ENCODE measurements at regions not wholly inside any gene's neighbourhood (a gene's known extent, or its start where the extent isn't known, plus 50 kb on each side); places are given as distances from the start of the nearest gene placed in this dataset.
"Not testable (repeated sequence)": the region's sequence is repeated elsewhere in the genome, so short reads cannot be mapped to it uniquely, and the experiment has no call there.

DNA sequence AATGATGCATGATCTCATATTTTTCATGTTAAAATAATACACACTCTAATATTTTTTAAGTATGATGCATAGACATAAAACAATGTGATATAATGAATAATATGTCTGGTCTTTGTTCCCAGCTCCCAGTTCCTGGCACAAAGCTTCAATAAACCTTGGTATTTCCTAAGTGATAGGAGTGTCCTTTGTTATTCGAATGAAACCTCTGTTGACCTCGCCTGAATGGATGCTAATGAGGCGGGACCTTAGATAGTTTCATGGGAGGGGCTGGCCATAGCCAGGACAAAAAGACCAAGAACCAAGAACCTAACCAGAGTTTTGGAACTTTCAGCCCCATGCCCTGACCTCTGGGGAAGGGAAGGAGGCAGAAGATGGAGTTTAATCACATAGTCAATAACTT is 257.7 kb upstream of the COPS8 start:
- Mint-ChIP-seq H3K27me3 (ENCODE audit: low read depth) (no peaks in the 10 kb centered on the region), H3K4me1 (ENCODE audit: low read depth) (no peaks in the 10 kb centered on the region), H3K27ac (no peak overlapping the region), H3K4me3 (no peak overlapping the region), H3K9me3 (no peaks in the 10 kb centered on the region), H3K36me3 (ENCODE audit: insufficient read depth in 2 of 2) (no peaks in the 10 kb centered on the region)
- no peak for DNase-seq
- ATAC-seq (replicated peaks in 1 of 2) = no peak

DNA sequence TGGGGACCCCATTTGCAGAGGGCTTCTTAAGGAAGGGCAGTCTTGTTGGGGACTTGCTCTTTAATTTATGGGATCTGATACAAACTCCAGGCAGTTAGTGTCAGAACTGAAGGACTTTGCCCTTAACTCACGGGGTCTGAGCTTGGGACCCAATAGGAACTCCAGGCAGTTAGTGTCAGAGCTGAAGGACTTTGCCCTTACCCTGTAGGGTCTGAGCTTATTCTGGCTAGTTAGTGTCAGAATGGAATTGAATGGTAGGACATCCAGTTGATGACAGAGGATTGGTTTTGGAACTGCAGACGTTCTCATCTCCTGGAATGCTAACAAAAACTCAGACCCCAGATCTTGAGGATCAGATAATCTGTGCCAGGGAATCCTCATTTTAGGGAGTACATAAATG is 256.9 kb upstream of the COPS8 start:
- DNase-seq = no peak
- ATAC-seq (replicated peaks in 1 of 2) = no peak
- Mint-ChIP-seq H3K4me3 (no peak overlapping the region), H3K27me3 (ENCODE audit: low read depth) (no peaks in the 10 kb centered on the region), H3K4me1 (ENCODE audit: low read depth) (no peaks in the 10 kb centered on the region), H3K36me3 (ENCODE audit: insufficient read depth in 2 of 2) (no peaks in the 10 kb centered on the region), H3K27ac (no peak overlapping the region), H3K9me3 (no peaks in the 10 kb centered on the region)

DNA sequence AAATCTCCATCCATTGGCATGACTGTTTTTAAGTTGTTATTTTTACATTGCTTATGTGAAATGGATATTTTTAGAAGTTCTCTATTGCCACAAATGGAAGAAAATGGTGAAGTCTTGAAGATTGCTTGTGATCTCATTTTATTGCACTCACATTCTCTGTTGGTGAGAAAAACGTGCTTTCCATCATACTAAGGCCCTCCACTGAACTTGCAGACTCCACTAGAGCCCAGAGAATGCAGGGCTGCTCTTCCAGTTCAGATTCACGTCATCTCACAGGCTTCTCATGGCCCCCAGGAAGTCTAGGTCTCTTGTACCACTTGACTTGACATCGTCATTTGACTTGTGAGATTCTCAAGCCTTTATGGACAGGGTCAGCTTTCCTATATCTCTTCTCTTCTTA is 254.8 kb upstream of the COPS8 start:
- H3K27me3 Mint-ChIP-seq (ENCODE audit: low read depth) = no peaks in the 10 kb centered on the region
- H3K4me3 Mint-ChIP-seq = no peak overlapping the region
- no peaks in the 10 kb centered on the region for H3K36me3 Mint-ChIP-seq (ENCODE audit: insufficient read depth in 2 of 2)
- no peak overlapping the region for H3K27ac Mint-ChIP-seq
- no peak for DNase-seq
- no peaks in the 10 kb centered on the region for H3K9me3 Mint-ChIP-seq
- H3K4me1 Mint-ChIP-seq (ENCODE audit: low read depth) = no peaks in the 10 kb centered on the region
- ATAC-seq (replicated peaks in 1 of 2) = no peak

DNA sequence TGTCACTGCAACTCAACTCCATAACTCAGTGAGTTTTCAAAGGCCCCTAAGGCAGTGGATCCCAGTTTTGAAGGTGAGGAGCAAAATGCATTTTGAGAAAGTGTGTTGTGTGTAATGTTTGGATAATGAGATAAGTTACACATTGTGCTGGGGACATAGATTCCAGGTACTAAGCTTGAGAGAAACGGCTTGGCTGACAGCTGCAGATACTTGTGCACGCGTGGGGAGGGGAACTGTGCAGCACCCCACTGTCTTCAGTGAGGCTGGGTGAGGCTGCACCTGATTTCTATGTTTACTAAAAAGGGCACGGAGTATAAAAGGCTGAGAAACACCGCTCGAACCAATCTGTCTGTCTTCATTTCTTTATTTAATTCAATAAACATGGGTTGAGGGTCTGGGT is 254.0 kb upstream of the COPS8 start:
- no peak for DNase-seq
- H3K4me1 Mint-ChIP-seq (ENCODE audit: low read depth) = no peaks in the 10 kb centered on the region
- no peak overlapping the region for H3K27ac Mint-ChIP-seq
- H3K27me3 Mint-ChIP-seq (ENCODE audit: low read depth) = no peaks in the 10 kb centered on the region
- no peak overlapping the region for H3K4me3 Mint-ChIP-seq
- no peaks in the 10 kb centered on the region for H3K36me3 Mint-ChIP-seq (ENCODE audit: insufficient read depth in 2 of 2)
- H3K9me3 Mint-ChIP-seq = no peaks in the 10 kb centered on the region
- no peak for ATAC-seq (replicated peaks in 1 of 2)

DNA sequence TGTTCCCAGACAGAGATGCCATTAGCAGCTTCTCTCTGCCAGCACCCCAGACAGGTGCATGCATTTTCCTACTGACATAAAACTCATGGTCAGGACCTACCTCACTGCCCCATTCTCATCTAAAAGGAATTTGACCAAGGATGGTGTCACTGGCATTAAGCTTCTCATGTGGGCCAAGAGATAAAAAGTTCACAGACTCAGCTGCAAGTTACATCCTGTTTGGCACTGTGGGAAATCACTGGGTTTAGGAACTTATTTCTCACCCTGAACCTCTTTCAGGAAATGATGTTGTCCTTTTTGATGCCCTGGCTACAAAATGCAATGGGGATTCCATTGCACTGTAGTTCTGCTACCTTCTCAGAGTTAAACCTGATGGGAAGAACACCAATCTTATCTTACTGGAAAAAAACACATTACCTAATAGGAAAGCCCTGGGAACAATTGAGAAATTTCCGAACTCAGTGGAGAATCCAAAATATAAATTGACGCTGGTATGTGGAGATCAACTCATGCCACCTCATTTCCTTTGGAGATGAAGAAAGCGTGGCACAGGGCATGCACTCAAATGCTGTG is 252.1 kb upstream of the COPS8 start:
- Mint-ChIP-seq H3K9me3 (peaks cover 0 to 2% of the 10 kb centered on the region in 2 donors), H3K36me3 (ENCODE audit: insufficient read depth in 2 of 2) (no peaks in the 10 kb centered on the region), H3K27ac (no peak overlapping the region), H3K4me3 (no peak overlapping the region), H3K27me3 (ENCODE audit: low read depth) (no peaks in the 10 kb centered on the region), H3K4me1 (ENCODE audit: low read depth) (no peaks in the 10 kb centered on the region)
- ATAC-seq (replicated peaks in 1 of 2) (no peak), DNase-seq (no peak)

DNA sequence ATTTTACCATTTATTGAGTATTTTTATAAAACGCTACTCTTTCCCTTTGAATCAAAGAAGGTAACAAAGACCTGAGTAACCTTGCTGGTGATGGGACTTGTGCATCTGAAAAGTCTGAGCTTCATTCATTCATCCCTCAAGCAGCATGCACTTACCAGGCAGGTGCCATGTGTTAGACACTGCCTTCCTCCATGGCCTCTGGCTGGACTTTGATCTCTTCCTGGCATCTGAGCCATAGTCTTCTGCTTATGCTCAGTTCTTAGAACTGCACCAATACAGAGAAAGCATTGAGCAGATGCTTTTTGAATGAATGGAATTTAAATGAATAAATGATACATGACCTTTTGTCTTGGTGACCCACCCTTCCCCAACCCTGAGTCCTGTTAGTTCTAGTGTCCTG is 251.4 kb upstream of the COPS8 start:
- Mint-ChIP-seq H3K4me3 (no peak overlapping the region), H3K36me3 (ENCODE audit: insufficient read depth in 2 of 2) (no peaks in the 10 kb centered on the region), H3K27me3 (ENCODE audit: low read depth) (no peaks in the 10 kb centered on the region), H3K27ac (no peak overlapping the region), H3K9me3 (peaks cover 0 to 2% of the 10 kb centered on the region in 2 donors), H3K4me1 (ENCODE audit: low read depth) (no peaks in the 10 kb centered on the region)
- no peak for DNase-seq
- no peak for ATAC-seq (replicated peaks in 1 of 2)

DNA sequence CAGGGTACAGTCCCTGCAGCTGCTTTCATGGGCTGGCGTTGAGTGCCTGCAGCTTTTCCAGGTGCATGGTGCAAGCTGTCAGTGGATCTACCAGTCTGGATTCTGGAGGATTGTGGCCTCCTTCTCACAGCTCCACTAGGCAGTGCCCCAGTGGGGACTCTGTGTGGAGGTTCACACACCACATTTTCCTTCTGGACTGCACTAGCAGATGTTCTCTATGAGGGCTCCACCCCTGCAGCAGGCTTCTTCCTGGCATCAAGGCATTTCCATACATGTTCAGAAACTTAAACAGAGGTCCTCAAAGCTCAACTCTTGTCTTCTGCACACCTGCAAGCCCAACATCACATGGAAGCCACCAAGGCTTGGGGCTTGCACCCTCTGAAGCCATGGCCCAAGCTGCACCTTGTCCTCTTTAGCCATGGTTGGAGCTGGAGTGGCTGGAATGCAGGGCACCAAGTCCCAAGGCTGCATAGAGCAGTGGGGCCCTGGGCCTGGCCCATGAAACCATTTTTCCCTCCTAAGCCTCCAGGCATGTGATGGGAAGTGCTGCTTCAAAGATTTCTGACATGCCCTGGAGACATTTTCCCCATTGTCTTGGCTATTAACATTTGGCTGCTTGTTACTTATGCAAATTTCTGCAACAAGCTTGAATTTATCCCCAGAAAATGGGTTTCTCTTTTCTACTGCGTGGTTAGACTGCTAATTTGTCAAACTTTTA is 250.2 kb upstream of the COPS8 start:
- no peak overlapping the region for H3K27ac Mint-ChIP-seq
- ATAC-seq (replicated peaks in 1 of 2) = no peak
- DNase-seq = no peak
- peaks cover 0 to 2% of the 10 kb centered on the region in 2 donors for H3K9me3 Mint-ChIP-seq
- H3K4me3 Mint-ChIP-seq = no peak overlapping the region
- no peaks in the 10 kb centered on the region for H3K36me3 Mint-ChIP-seq (ENCODE audit: insufficient read depth in 2 of 2)
- H3K4me1 Mint-ChIP-seq (ENCODE audit: low read depth) = no peaks in the 10 kb centered on the region
- no peaks in the 10 kb centered on the region for H3K27me3 Mint-ChIP-seq (ENCODE audit: low read depth)

DNA sequence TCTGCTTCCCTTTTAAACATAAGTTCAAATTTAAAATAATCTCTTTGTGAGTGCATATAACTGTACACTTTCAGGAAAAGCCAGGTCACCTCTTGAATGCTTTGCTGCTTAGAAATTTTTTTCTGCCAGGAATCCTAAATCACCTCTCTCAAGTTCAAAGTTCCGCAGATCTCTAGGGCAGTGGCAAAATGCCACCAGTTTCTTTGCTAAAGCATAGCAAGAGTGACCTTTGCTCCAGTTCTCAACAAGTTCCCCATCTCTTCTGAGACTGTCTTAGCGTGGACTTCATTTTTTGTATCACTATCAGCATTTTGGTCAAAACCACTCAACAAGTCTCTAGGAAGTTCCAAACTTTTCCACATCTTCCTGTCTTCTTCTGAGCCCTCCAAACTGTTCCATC is 249.7 kb upstream of the COPS8 start:
- not testable (repeated sequence) for H3K9me3 Mint-ChIP-seq; H3K27me3 Mint-ChIP-seq (ENCODE audit: low read depth); DNase-seq; H3K27ac Mint-ChIP-seq; H3K4me3 Mint-ChIP-seq; H3K36me3 Mint-ChIP-seq (ENCODE audit: insufficient read depth in 2 of 2); H3K4me1 Mint-ChIP-seq (ENCODE audit: low read depth); ATAC-seq (replicated peaks in 1 of 2)

DNA sequence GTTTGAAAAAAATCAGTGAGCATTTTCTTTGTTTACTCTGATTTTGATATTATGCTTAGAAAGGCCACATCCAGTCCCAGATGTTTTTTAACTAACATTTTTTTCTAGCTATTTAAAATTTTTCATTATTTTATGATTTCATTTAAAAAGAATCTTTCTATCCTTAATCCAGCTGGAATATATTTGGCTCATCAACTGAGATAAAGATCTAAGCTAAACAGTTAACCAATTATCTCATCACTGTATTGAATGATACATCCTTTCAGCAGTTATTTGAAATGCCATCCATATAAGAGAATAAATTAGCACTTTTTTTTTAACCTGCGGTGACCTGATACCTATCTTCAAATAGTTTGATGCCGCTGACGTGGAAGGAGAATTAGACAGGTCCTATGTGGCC is 245.5 kb upstream of the COPS8 start:
- H3K4me1 Mint-ChIP-seq (ENCODE audit: low read depth) = no peaks in the 10 kb centered on the region
- no peaks in the 10 kb centered on the region for H3K27me3 Mint-ChIP-seq (ENCODE audit: low read depth)
- H3K9me3 Mint-ChIP-seq = peaks cover 0 to 2% of the 10 kb centered on the region in 2 donors
- DNase-seq (no peak), ATAC-seq (replicated peaks in 1 of 2) (no peak)
- no peaks in the 10 kb centered on the region for H3K36me3 Mint-ChIP-seq (ENCODE audit: insufficient read depth in 2 of 2)
- H3K27ac Mint-ChIP-seq = no peak overlapping the region
- no peak overlapping the region for H3K4me3 Mint-ChIP-seq

DNA sequence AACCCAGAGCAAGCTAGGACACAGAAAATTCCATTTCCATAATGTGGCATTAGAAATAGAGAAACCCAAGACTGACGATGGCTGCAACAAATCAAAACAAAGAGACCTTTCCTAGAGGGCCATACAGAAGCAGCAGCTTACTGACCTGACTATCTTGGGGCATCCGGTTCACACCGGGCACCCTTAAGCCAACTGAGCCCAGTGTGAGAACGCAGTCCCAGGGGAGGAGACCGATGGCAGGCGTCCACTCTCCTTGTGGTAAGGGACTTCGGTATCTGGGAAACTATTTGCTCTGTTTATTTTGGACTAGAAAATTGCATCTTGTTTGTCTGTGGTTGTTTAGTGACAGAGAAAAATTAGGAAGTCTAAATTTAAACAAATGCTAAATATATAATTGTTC is 244.8 kb upstream of the COPS8 start:
- Mint-ChIP-seq H3K4me3 (no peak overlapping the region), H3K36me3 (ENCODE audit: insufficient read depth in 2 of 2) (no peaks in the 10 kb centered on the region), H3K9me3 (peaks cover 0 to 2% of the 10 kb centered on the region in 2 donors), H3K27ac (no peak overlapping the region), H3K4me1 (ENCODE audit: low read depth) (no peaks in the 10 kb centered on the region), H3K27me3 (ENCODE audit: low read depth) (no peaks in the 10 kb centered on the region)
- ATAC-seq (replicated peaks in 1 of 2) (no peak), DNase-seq (no peak)

DNA sequence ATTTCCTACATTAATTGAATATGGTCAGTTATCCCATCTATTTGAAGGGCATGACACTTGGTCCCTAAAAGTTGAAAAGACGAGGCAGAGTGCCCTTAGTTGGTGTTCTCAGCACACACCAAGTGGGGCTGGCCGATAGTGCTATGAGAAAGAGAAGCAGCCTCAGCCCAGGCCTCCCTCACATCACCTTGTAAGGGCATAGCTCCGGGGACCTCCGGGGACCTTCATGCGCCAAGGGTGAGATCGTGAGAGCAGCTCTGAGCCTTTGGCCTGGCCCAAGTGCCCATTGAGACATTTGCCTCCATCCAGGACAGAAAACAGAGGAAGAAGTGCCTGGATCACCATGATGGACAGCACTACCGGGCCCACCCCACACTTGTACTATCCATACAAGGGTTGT is 244.3 kb upstream of the COPS8 start:
- Mint-ChIP-seq H3K4me1 (ENCODE audit: low read depth) (no peaks in the 10 kb centered on the region), H3K4me3 (no peak overlapping the region)

DNA sequence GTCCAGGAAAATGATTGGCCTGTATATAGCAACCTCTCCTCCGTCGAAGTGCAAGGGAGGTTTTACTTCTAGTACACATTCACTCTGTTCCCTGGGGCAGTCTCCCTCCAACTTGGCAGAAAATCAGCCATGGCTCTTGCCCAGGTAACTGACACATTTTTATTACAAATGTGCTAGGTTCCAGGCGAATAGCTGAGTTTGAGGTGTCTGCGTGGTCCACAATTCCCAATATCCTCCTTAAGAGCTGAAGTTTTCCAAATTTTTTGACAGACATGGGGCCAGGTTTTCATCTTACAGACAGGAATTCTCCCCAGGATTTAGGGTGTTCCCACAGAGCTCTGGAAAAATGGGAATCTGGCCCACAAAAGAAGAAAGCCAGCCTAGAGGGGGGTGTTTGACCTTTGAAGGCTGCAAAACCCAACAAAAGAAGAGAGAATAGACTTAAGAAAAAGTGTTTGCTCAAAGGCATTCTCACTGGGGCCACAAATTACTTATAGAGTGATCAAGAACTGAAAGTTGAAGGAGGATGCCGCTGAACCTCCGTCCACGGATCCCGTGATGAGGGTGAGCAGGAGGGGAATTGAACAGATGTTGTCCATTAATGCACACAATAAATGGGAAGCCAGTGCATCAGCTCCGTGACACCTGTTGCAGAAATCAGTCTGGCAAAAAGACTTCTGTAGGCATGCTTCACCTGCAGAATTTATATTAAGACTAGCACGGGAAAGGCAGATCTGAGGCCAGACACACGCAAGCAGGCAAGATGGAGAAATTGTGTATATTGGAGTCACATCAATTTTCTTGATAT is 242.3 kb upstream of the COPS8 start:
- ATAC-seq (replicated peaks in 1 of 2) (no peak), DNase-seq (no peak)
- Mint-ChIP-seq H3K27ac (no peak overlapping the region), H3K36me3 (ENCODE audit: insufficient read depth in 2 of 2) (no peaks in the 10 kb centered on the region), H3K4me3 (no peak overlapping the region), H3K4me1 (ENCODE audit: low read depth) (no peaks in the 10 kb centered on the region), H3K9me3 (no peaks in the 10 kb centered on the region), H3K27me3 (ENCODE audit: low read depth) (no peaks in the 10 kb centered on the region)

More for the DNA sequence above, 244.3 kb upstream of the COPS8 start:
- DNase-seq = no peak
- peaks cover 0 to 2% of the 10 kb centered on the region in 2 donors for H3K9me3 Mint-ChIP-seq
- no peaks in the 10 kb centered on the region for H3K27me3 Mint-ChIP-seq (ENCODE audit: low read depth)
- no peak overlapping the region for H3K27ac Mint-ChIP-seq
- ATAC-seq (replicated peaks in 1 of 2) = no peak
- no peaks in the 10 kb centered on the region for H3K36me3 Mint-ChIP-seq (ENCODE audit: insufficient read depth in 2 of 2)

DNA sequence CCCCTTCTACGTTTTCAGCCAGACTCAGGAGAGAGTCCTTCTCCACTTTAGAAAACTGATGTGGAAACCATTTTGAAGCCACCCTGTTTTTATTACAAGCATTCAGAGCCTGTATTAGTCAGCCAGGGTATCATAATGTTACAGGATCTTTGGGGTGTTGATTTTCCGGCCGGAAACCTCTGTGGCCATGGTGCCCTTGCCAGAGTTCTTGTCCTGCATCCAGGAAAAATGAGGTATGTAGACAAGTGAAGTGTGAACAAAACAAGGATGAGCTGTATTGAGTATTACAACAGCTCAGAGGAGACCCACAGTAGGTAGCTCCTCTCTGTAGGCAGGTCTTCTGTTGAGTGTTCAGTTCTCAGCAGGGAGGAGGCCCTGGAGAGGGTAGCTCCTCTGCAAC is 241.0 kb upstream of the COPS8 start:
- H3K36me3 Mint-ChIP-seq (ENCODE audit: insufficient read depth in 2 of 2) = no peaks in the 10 kb centered on the region
- H3K27me3 Mint-ChIP-seq (ENCODE audit: low read depth) = peaks cover 3% of the 10 kb centered on the region
- H3K4me1 Mint-ChIP-seq (ENCODE audit: low read depth) = no peaks in the 10 kb centered on the region
- no peaks in the 10 kb centered on the region for H3K9me3 Mint-ChIP-seq
- no peak for ATAC-seq (replicated peaks in 1 of 2)
- no peak overlapping the region for H3K27ac Mint-ChIP-seq
- no peak for DNase-seq
- no peak overlapping the region for H3K4me3 Mint-ChIP-seq

Measured in activated T-cell treated with anti-CD3 and anti-CD28 coated beads, Interleukin-2, amount 50 U/mL, for 72 hours (primary cell).